ENCODE measurements at regions not wholly inside any gene's neighbourhood (a gene's known extent, or its start where the extent isn't known, plus 50 kb on each side); places are given as distances from the start of the nearest gene placed in this dataset.

DNA sequence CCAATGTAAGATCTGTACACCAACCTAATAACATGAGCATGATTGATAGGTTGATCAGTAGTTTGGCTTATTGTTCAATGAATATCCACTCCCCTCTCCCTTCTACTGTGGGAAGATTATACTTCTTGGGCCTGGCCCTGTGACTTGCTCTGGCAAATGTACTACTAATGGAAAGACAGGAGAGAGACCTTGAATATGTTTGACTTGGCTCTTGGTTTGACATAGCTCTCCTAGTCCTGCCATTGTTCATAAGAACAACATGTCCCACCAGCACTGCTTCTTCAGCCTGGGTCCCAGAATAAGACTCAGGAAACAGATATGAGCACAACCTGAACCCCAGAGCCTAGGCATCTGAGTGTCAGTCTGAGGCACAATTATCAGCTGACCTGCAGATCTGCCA, 112.8 kb upstream of the RESF1 start:
- Histone ChIP-seq H3K27me3 (replicated peaks; ENCODE audit: insufficient read depth) (no peaks in the 10 kb centered on the region), H3K36me3 (ENCODE audit: low read depth) (no peaks in the 10 kb centered on the region), H4K20me1 (ENCODE audit: insufficient read depth) (no peaks in the 10 kb centered on the region), H3K27ac (no peak overlapping the region), H3K9me3 (ENCODE audit: low read depth) (peaks cover 6% of the 10 kb centered on the region), H3K4me2 (ENCODE audit: unreplicated experiment) (no peak overlapping the region), H3K9me2 (ENCODE audit: insufficient read depth) (no peaks in the 10 kb centered on the region), H3K4me1 (ENCODE audit: insufficient read depth) (no peaks in the 10 kb centered on the region), H3K79me2 (ENCODE audit: insufficient read depth) (no peaks in the 10 kb centered on the region), H3K9ac (no peak overlapping the region), H2AFZ (no peak overlapping the region), H3F3A (ENCODE audit: insufficient read depth) (no peaks in the 10 kb centered on the region), H3K4me3 (no peak overlapping the region)
- no peak for DNase-seq
- in situ Hi-C loops (cut with MboI): no loop called here
- TF ChIP-seq EZH2 (IDR thresholded peaks at IDR 0.05; ENCODE audit: insufficient read depth, poor library complexity, severe bottlenecking) (no peak), EZH2phosphoT487 (IDR thresholded peaks at IDR 0.05; ENCODE audit: insufficient read depth, low read depth) (no peak)

DNA sequence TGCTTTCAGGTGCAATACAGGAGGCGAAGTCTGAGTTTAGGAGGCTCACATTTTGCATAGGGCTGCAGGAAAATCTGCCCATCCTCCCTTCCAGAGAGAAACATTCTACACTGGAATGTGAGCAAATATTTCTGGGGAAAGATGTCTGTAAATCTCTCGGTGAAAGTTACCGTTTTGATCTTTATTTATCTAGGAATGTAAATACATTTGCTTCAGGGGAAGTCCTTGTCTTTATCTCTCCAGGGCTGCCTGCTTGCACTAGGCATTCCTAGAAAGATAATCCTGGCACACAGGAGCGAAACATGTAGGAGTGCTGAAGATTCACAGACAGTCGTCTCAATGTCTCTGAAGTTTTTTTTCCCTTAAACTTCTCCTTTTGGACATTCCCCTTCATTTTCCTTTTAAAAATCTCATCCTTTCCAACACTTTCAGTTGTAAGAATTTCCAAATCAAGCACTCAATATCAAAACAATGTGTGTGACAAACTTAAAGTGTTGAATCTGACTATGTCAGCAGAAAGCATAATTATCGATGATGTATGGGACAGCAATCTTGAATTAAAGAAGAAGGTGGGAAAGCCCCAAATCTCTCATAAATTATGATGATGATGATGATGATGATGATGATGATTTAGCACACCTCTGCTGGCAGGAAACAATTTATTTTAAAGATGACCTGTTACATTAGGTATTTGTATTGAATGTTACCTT, 113.4 kb upstream of the RESF1 start:
- Histone ChIP-seq H3K79me2 (ENCODE audit: insufficient read depth) (no peaks in the 10 kb centered on the region), H3K9ac (no peak overlapping the region), H2AFZ (no peak overlapping the region), H3K36me3 (ENCODE audit: low read depth) (no peaks in the 10 kb centered on the region), H3K4me2 (ENCODE audit: unreplicated experiment) (no peak overlapping the region), H3K27me3 (replicated peaks; ENCODE audit: insufficient read depth) (no peaks in the 10 kb centered on the region), H3K4me1 (ENCODE audit: insufficient read depth) (no peaks in the 10 kb centered on the region), H3K9me3 (ENCODE audit: low read depth) (peaks cover 6% of the 10 kb centered on the region), H3F3A (ENCODE audit: insufficient read depth) (no peaks in the 10 kb centered on the region), H3K4me3 (no peak overlapping the region), H4K20me1 (ENCODE audit: insufficient read depth) (no peaks in the 10 kb centered on the region), H3K27ac (no peak overlapping the region), H3K9me2 (ENCODE audit: insufficient read depth) (no peaks in the 10 kb centered on the region)
- in situ Hi-C loops (cut with MboI): no loop called here
- DNase-seq: no peak
- WGBS, 2 experiments (ENCODE audit: low coverage in 1 of 2, low lambda C conversion rate in 2 of 2, missing lambda C conversion rate in 2 of 2): 51 to 53% methylated on average over 6 of the region's 6 CpGs
- TF ChIP-seq EZH2 (IDR thresholded peaks at IDR 0.05; ENCODE audit: insufficient read depth, poor library complexity, severe bottlenecking) (no peak), EZH2phosphoT487 (IDR thresholded peaks at IDR 0.05; ENCODE audit: insufficient read depth, low read depth) (no peak)

DNA sequence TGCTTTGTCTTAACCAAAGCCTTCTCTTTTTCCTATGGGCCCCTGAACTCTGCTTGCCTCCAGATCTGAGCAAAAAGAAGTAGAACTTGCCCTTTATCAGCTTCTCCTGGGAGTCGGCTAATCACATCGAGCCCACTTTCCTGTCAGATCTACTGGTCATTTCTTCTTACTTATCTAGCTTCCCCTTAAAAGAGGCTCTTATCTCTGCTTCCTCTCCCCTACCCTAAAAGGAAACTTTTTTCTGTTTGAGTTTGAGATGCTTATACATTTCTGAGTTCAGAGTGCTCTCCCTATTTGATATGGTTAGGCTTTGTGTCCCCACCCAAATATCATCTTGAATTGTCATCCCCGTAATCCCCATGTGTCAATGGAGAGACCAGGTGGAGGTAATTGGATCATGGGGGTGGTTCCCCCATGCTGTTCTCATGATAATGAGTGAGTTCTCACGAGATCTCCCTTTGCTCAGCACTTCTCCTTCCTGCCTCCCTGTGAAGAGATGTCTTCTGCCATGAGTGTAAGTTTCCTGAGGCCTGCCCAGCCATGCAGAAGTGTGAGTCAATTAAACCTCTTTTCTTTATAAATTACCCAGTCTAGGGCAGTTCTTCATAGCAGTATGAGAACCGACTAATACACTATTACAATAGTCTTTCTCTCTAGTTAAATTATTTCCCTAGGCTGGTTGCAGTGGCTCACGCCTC, 114.7 kb upstream of the AMN1 start:
- no peaks in the 10 kb centered on the region for H3K79me2 ChIP-seq (ENCODE audit: insufficient read depth)
- H3K4me2 ChIP-seq (ENCODE audit: unreplicated experiment): no peak overlapping the region
- no peaks in the 10 kb centered on the region for H4K20me1 ChIP-seq (ENCODE audit: insufficient read depth)
- H3K9me2 ChIP-seq (ENCODE audit: insufficient read depth): no peaks in the 10 kb centered on the region
- no peaks in the 10 kb centered on the region for H3K36me3 ChIP-seq (ENCODE audit: low read depth)
- no peaks in the 10 kb centered on the region for H3F3A ChIP-seq (ENCODE audit: insufficient read depth)
- WGBS, 2 experiments (ENCODE audit: low coverage in 1 of 2, low lambda C conversion rate in 2 of 2, missing lambda C conversion rate in 2 of 2): 52 to 60% methylated on average over 6 of the region's 6 CpGs
- H3K27ac ChIP-seq: no peak overlapping the region
- no peaks in the 10 kb centered on the region for H3K27me3 ChIP-seq (replicated peaks; ENCODE audit: insufficient read depth)
- in situ Hi-C loops (cut with MboI): no loop called here
- no peak overlapping the region for H3K4me3 ChIP-seq
- no peak for DNase-seq
- H3K4me1 ChIP-seq (ENCODE audit: insufficient read depth): no peaks in the 10 kb centered on the region
- H2AFZ ChIP-seq: no peak overlapping the region
- H3K9ac ChIP-seq: no peak overlapping the region
- no peaks in the 10 kb centered on the region for H3K9me3 ChIP-seq (ENCODE audit: low read depth)
- TF ChIP-seq EZH2phosphoT487 (IDR thresholded peaks at IDR 0.05; ENCODE audit: insufficient read depth, low read depth) (no peak), EZH2 (IDR thresholded peaks at IDR 0.05; ENCODE audit: insufficient read depth, poor library complexity, severe bottlenecking) (no peak)

DNA sequence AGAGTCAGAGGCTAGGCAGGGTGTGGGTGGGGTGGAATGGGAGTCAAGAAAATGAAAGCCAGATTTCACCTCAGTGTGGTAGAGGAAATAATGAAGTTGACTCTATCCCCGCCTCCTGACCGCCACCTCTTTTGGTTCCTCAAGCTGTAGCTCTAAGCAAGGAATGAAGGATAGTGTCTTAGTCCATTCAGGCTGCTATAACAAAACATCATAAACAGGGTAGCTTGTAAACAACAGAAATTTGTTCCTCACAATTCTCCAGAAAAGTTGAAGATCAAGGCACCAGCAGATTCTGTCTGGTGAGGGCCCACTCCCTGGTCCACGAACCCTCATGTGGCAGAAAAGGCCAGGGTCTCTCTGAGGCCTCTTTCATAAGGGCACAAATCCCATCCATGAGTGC, 109.1 kb upstream of the AMN1 start:
- no peak for DNase-seq
- no peak overlapping the region for H3K4me3 ChIP-seq
- no peak overlapping the region for H3K4me2 ChIP-seq (ENCODE audit: unreplicated experiment)
- no peaks in the 10 kb centered on the region for H3F3A ChIP-seq (ENCODE audit: insufficient read depth)
- H3K4me1 ChIP-seq (ENCODE audit: insufficient read depth): no peaks in the 10 kb centered on the region
- H3K36me3 ChIP-seq (ENCODE audit: low read depth): no peaks in the 10 kb centered on the region
- no peaks in the 10 kb centered on the region for H3K27me3 ChIP-seq (replicated peaks; ENCODE audit: insufficient read depth)
- WGBS, 2 experiments (ENCODE audit: low coverage in 1 of 2, low lambda C conversion rate in 2 of 2, missing lambda C conversion rate in 2 of 2): 67% methylated on average over 3 of the region's 3 CpGs
- no peak overlapping the region for H2AFZ ChIP-seq
- H3K9me2 ChIP-seq (ENCODE audit: insufficient read depth): no peaks in the 10 kb centered on the region
- H3K27ac ChIP-seq: no peak overlapping the region
- no peak for TF ChIP-seq EZH2 (IDR thresholded peaks at IDR 0.05; ENCODE audit: insufficient read depth, poor library complexity, severe bottlenecking)
- no peak for TF ChIP-seq EZH2phosphoT487 (IDR thresholded peaks at IDR 0.05; ENCODE audit: insufficient read depth, low read depth)
- H3K79me2 ChIP-seq (ENCODE audit: insufficient read depth): no peaks in the 10 kb centered on the region
- in situ Hi-C loops (cut with MboI): no loop called here
- no peaks in the 10 kb centered on the region for H4K20me1 ChIP-seq (ENCODE audit: insufficient read depth)
- H3K9me3 ChIP-seq (ENCODE audit: low read depth): no peaks in the 10 kb centered on the region
- H3K9ac ChIP-seq: no peak overlapping the region

Data from GM23248 (cell line).